Subcutaneous abdominal adipose tissue (tissue), 5 donors: ENCODE measurements at regions not wholly inside any gene's neighbourhood (a gene's known extent, or its start where the extent isn't known, plus 50 kb on each side); places are given as distances from the start of the nearest gene placed in this dataset.
A peak's percentile ranks its signal among the peaks of the same experiment; 100 is the strongest.
"Not testable (repeated sequence)": the region's sequence is repeated elsewhere in the genome, so short reads cannot be mapped to it uniquely, and the experiment has no call there.

Experiments
- H3K27ac ChIP-seq: one replicate; pipeline ENCODE4 v1.7.0; 2013; ENCODE audit warnings: low read depth, mild to moderate bottlenecking, inconsistent platforms, low read length, moderate library complexity
- H3K27me3 ChIP-seq, 5 donors: one replicate each; pipeline ENCODE4 v1.7.0; 2013; ENCODE audit warnings: low read length in 5 of 5, inconsistent platforms in 1 of 5; ENCODE audit not compliant: control insufficient read depth in 5 of 5, insufficient read depth in 4 of 5
- H3K36me3 ChIP-seq, 5 donors: one replicate each; pipeline ENCODE4 v1.7.0; 2013; ENCODE audit warnings: low read length in 5 of 5; ENCODE audit not compliant: control insufficient read depth in 5 of 5, insufficient read depth in 5 of 5
- H3K4me1 ChIP-seq, 5 donors: one replicate each; pipeline ENCODE4 v1.7.0; 2013; ENCODE audit warnings: low read length in 5 of 5, mild to moderate bottlenecking in 3 of 5, moderate library complexity in 1 of 5; ENCODE audit not compliant: control insufficient read depth in 5 of 5, insufficient read depth in 5 of 5
- H3K4me3 ChIP-seq, 5 donors: one replicate each; pipeline ENCODE4 v1.7.0; 2013; ENCODE audit warnings: low read length in 5 of 5, low read depth in 1 of 5
- H3K9ac ChIP-seq, 5 donors: one replicate each; pipeline ENCODE4 v1.7.0; 2013; ENCODE audit warnings: low read length in 5 of 5, mild to moderate bottlenecking in 4 of 5, moderate library complexity in 3 of 5
- H3K9me3 ChIP-seq, 5 donors: one replicate each; pipeline ENCODE4 v1.7.0; 2013; ENCODE audit warnings: low read length in 5 of 5; ENCODE audit not compliant: control insufficient read depth in 5 of 5
- donor health status: healthy.
- donor health status: healthy.
- donor health status: healthy.
- donor health status: healthy.
- donor health status: healthy.

DNA sequence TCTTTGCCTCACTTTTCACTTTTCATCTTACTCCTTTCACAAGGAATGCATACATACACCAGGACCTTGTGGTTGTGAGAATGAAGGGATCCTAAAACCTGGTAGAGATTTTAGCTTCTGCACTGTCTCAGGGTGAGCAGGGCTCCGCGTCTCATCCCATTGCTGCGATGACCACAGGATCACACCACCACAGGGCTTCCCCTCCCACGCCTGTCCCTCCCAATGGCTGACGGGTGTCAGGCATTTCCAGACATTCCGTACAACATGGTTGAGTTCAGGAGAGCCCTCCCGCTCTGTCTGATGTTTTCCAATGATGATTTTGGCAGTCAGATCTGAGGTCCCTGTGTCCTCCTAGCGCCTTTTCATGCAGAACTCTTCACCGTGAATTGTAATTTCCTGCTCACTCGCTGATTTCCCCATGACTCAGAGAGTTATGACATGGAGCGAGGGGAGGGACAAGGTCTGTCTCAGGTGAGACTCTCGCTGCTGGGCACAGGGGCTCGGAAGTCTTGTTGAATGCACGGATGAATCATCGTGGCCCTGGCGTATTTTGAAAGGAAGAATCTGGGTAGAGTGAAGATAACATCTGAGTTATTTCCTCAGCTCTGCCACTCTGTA lies 102.8 kb downstream of the TEX29 start:
- Histone ChIP-seq H3K9ac (no peak overlapping the region), H3K4me1 (no peaks in the 10 kb centered on the region), H3K27ac (no peak overlapping the region), H3K4me3 (no peak overlapping the region), H3K9me3 (no peaks in the 10 kb centered on the region), H3K36me3 (no peaks in the 10 kb centered on the region), H3K27me3 (peaks cover 10 to 19% (median 13%) of the 10 kb centered on the region in 5 donors)

DNA sequence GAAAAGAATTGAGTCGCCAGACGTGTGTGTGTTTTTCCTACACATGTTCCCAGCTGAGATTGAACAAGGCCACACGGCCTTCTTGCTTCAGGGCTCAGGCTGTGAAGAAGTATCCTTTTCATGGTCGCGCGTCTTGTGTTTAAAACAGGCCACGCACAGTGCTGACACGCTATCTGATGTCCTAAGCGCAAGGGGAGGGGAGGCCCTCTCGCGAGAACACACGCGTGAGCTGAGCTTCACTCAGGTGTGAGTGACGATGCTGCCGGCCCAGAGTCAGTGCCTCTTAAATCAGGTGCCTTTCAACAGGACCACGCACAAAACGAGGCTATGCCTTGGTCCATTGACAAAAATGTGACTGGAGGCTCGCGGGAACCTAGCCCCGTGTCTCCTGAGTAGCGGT lies 103.7 kb downstream of the TEX29 start:
- H3K4me3 ChIP-seq = no peak overlapping the region
- H3K27ac ChIP-seq = no peak overlapping the region
- H3K9me3 ChIP-seq = no peaks in the 10 kb centered on the region
- H3K27me3 ChIP-seq = peaks cover 10 to 18% (median 13%) of the 10 kb centered on the region in 5 donors
- peaks cover 0 to 1% (median under 1%) of the 10 kb centered on the region in 5 donors for H3K4me1 ChIP-seq
- H3K9ac ChIP-seq = no peak overlapping the region
- no peaks in the 10 kb centered on the region for H3K36me3 ChIP-seq

DNA sequence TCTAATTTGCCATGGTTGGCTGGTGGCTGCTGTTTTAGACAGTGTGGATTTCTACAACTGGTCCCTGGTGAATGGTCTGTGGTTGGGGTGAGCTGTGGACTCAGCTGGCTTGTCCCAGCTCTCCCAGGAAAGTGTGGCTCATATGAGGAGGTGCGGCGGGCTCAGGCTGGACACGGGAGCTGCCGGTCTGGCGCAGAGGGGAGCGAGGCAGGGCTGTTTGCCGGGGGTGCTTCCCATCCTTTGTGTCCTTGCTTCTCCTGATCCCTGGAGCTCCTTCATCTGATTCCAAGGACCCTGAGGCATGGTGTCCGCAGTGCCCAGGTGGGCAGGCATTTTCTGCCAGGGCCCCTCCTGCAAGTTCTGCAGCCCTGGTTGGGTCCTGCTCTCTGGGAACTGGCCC lies 104.9 kb downstream of the TEX29 start:
- no peak overlapping the region for H3K4me3 ChIP-seq
- H3K9ac ChIP-seq = no peak overlapping the region
- no peaks in the 10 kb centered on the region for H3K9me3 ChIP-seq
- H3K36me3 ChIP-seq = no peaks in the 10 kb centered on the region
- H3K27ac ChIP-seq = no peak overlapping the region
- peaks cover 0 to 4% (median 3%) of the 10 kb centered on the region in 5 donors for H3K4me1 ChIP-seq
- peaks cover 10 to 21% (median 13%) of the 10 kb centered on the region in 5 donors for H3K27me3 ChIP-seq

DNA sequence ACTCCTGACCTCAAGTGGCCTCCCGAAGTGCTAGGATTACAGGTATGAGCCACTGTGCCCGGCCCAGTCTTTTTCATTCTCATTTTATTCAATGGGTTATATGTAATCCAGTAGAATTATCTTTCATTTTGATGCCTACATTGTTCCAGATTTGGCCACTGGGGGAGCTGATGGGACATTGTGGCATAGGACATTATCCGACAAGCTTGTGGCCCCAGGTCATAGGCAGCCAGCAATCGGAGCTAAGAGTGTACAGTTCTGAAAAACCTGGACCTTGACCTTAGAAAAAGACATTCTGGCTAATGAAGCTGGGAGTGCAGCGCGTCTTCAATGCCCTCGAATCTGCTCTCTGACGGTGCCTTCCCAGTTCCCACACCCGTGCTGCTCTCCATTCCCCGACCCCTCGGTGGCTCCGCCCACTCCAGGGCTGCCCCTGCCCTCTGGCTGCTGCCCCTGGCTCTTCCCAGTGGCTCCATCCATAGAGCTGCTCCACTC lies 108.7 kb downstream of the TEX29 start:
- Histone ChIP-seq H3K9me3 (no peaks in the 10 kb centered on the region), H3K9ac (no peak overlapping the region), H3K4me3 (peak overlapping the region in 3 of 5 donors; percentile 24 to 46 (median 44))

DNA sequence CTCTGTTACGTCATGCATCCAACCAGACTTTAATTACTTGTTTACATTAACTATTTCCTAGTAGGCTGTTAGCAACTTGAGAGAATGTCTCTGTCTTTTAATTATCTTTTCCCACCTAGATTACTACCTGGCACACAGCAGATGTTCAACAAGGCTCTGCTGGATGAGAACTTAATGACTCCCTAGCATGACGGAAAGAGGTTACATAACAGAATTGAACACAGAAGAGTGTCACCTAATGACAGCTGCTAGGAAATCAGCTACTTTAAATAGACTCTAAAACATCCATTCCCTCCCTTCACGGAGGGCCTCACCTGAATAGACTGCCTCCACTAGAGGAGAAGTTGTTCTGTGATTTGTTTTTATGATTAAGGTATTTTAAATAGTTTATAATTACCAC lies 110.8 kb downstream of the TEX29 start:
- H3K4me3 ChIP-seq = no peak overlapping the region
- no peaks in the 10 kb centered on the region for H3K36me3 ChIP-seq
- H3K27me3 ChIP-seq = peaks cover 0 to 19% (median 12%) of the 10 kb centered on the region in 5 donors
- H3K27ac ChIP-seq = no peak overlapping the region
- H3K9ac ChIP-seq = no peak overlapping the region
- no peaks in the 10 kb centered on the region for H3K9me3 ChIP-seq
- peaks cover 0 to 4% (median 3%) of the 10 kb centered on the region in 5 donors for H3K4me1 ChIP-seq

More for the DNA sequence above, 108.7 kb downstream of the TEX29 start:
- H3K36me3 ChIP-seq = no peaks in the 10 kb centered on the region
- peaks cover 0 to 4% (median 3%) of the 10 kb centered on the region in 5 donors for H3K4me1 ChIP-seq
- H3K27ac ChIP-seq = no peak overlapping the region
- H3K27me3 ChIP-seq = peaks cover 3 to 26% (median 8%) of the 10 kb centered on the region in 5 donors

DNA sequence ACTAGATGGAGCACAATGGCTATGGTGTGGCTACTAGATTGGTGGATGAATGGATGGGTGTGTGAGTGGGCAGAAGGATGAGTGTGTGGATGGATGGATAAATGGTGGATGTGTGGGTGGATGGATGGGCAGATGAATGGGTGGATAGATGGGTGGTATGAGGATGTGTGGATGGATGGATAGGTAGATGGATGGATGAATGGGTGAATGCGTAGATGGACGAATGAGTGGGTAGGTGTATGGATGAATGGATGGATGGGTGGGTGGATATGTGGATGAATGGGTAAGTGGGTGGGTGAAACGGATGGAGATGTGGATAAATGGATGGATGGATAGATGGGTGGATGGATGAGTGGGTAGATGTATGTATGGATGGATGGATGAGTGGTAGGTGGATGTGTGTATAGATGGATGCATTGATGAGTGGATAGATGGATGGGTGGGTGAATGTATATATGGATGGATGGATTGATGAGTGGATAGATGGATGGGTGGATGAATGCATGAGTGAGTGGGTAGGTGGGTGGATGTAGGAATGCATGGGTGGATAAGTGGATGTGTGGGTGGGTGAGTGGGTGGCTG lies 114.2 kb downstream of the TEX29 start:
- H3K4me3 ChIP-seq = no peak overlapping the region
- no peaks in the 10 kb centered on the region for H3K9me3 ChIP-seq
- no peaks in the 10 kb centered on the region for H3K36me3 ChIP-seq
- H3K27me3 ChIP-seq = peaks cover 0 to 13% (median 10%) of the 10 kb centered on the region in 5 donors
- no peaks in the 10 kb centered on the region for H3K4me1 ChIP-seq
- H3K9ac ChIP-seq = no peak overlapping the region
- no peak overlapping the region for H3K27ac ChIP-seq

DNA sequence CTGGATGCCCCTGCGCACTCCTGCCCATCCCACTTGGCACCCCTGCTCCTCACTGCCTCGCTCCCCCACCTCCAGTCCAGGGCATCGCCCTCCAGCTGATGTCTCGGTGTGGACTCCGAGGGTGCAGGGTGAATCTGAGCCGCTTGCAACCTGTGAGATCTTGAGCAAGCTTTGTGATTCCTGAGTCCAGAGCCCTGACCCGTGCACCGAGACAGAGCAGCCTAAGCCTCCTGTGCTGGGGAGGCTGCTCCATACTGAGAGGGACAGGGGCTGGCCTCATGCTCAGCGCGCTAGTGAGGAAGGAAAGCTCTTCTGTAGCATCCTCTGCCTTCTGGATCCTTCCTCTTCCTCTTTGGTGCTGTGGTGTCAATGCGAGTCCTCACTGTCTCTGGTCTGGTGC lies 116.0 kb downstream of the TEX29 start:
- Histone ChIP-seq H3K4me1 (no peaks in the 10 kb centered on the region), H3K9ac (no peak overlapping the region), H3K27me3 (peaks cover 0 to 10% (median 6%) of the 10 kb centered on the region in 5 donors)

DNA sequence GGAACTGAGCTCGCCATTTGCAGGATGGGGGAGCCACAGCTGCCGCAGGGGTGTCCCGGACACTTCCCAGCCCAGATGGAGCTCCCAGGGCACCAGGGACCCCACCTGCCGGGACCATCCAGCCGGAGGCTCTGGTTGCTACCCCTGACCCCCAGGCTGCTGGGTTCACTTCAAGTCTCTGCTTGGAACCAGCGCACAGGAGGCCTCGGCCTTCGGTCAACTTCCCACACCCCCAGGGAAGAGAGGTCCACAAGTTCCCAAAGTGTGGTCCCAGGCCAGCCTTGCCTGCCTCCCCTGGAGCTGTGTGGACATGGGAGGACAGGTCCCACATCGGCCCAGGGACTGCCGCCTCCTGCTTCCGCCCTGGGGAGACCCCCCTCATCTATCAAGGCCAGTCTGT lies 117.0 kb downstream of the TEX29 start:
- H3K9me3 ChIP-seq = no peaks in the 10 kb centered on the region
- H3K4me1 ChIP-seq = no peaks in the 10 kb centered on the region
- no peak overlapping the region for H3K9ac ChIP-seq
- peaks cover 0 to 10% (median 9%) of the 10 kb centered on the region in 5 donors for H3K27me3 ChIP-seq
- H3K36me3 ChIP-seq = no peaks in the 10 kb centered on the region
- H3K4me3 ChIP-seq = no peak overlapping the region
- no peak overlapping the region for H3K27ac ChIP-seq

More for the DNA sequence above, 116.0 kb downstream of the TEX29 start:
- H3K9me3 ChIP-seq = no peaks in the 10 kb centered on the region
- H3K27ac ChIP-seq = no peak overlapping the region
- no peaks in the 10 kb centered on the region for H3K36me3 ChIP-seq
- H3K4me3 ChIP-seq = no peak overlapping the region

DNA sequence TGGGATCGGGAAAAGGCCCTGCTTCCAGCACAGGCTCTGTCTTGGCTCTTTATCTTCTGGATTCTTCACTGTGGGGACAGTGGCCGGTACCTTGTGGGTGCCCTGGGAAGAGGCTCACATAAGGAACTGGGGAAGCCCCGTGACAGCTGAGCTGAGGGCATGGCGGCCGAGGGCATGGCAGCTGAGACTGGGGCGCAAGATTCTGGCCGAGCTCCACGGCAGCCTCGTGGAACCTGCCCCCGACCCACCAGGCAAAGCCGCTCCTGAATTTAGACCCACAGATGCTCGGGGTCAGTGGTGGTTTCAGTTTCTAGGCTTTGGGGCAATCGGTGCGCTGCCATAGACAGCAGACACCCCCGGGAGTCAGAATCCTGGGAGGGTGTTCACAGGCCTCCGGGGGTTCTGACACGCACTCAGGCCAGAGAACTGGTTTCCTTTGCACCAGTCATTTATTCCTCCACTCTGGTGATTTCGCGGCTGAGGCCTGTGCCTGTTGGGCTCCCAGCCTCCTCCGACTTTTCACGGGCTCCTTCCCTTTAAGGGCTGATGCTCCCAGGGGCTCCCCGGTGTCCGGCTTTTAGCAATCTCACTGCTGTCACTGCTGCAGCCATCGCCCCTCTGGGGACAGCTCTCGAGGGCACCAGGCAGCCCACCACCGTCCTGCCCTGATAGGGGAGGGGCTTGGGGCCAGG lies 117.6 kb downstream of the TEX29 start:
- Histone ChIP-seq H3K4me3 (no peak overlapping the region), H3K4me1 (no peaks in the 10 kb centered on the region), H3K27ac (no peak overlapping the region), H3K9me3 (peaks cover 0 to 4% (median 2%) of the 10 kb centered on the region in 5 donors), H3K36me3 (no peaks in the 10 kb centered on the region), H3K9ac (no peak overlapping the region), H3K27me3 (peaks cover 0 to 10% (median 9%) of the 10 kb centered on the region in 5 donors)

DNA sequence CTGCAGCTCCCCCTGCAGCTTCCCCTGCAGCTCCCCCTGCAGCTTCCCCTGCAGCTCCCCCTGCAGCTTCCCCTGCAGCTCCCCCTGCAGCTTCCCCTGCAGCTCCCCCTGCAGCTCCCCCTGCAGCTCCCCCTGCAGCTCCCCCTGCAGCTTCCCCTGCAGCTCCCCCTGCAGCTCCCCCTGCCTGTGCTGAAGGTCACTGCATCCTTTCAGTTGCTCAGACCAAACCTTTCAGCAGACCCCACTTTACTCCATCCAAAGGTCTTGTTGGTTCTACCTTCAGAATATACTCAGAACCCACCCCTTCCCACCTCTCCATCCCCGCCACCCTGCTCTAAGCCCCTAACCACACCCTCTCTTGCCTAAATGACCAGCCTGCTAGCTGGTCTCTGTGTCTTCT lies 120.0 kb downstream of the TEX29 start:
- not testable (repeated sequence) for H3K36me3 ChIP-seq, H3K4me1 ChIP-seq, H3K4me3 ChIP-seq, H3K9ac ChIP-seq, H3K27me3 ChIP-seq, H3K27ac ChIP-seq
- peaks cover 0 to 10% (median 5%) of the 10 kb centered on the region in 5 donors for H3K9me3 ChIP-seq
